Pancreas (tissue), 10 donors: ENCODE measurements at regions not wholly inside any gene's neighbourhood (a gene's known extent, or its start where the extent isn't known, plus 50 kb on each side); places are given as distances from the start of the nearest gene placed in this dataset.

Source experiments
- ATAC-seq, 4 donors: fragments of 200-7000 bp; cut with Tn5 transposase; one replicate each; pipeline versions ENCODE4 v1.8.0 to v1.9.1; 2020; ENCODE audit warnings: mild to moderate bottlenecking in 4 of 4, moderate library complexity in 4 of 4
- DNase-seq, 6 donors: peaks; one replicate each; pipeline ENCODE4 v3.0.0-alpha.2; 2020
- FAIRE-seq: peaks from 2 replicates; lab custom pipeline; 2012; peaks lifted over from hg19 to GRCh38; lab: Jason Lieb, UNC
- H3K27ac ChIP-seq, 4 donors: fragments of 200-600 bp; sonication (generic); 1 replicate in 3 of 4; 2 replicates in 1 of 4; pipeline versions ENCODE4 v1.5.0 to v1.8.0; 2020
- H3K27me3 ChIP-seq, 4 donors: fragments of 200-600 bp; one replicate each; pipeline ENCODE4 v1.8.0; 2021
- H3K36me3 ChIP-seq, 3 donors: fragments of 200-600 bp; sonication (generic) in 1 of 3; one replicate each; pipeline versions ENCODE4 v1.5.0 to v1.8.0; 2020 to 2021
- H3K4me1 ChIP-seq, 3 donors: fragments of 200-600 bp; one replicate each; pipeline ENCODE4 v1.8.0; 2021
- H3K4me3 ChIP-seq, 4 donors: fragments of 200-600 bp; sonication (generic) in 2 of 4; one replicate each; pipeline versions ENCODE4 v1.5.0 to v1.8.0; 2020 to 2021
- H3K9me3 ChIP-seq, 4 donors: fragments of 200-600 bp; one replicate each; pipeline ENCODE4 v1.8.0; 2021
- WGBS, 2 donors: extraction: QIAGEN DNeasy Blood & Tissue Kit; methylation state at CpG; one replicate each; pipeline ENCODE4 v1.1.7; 2013; 5-methylcytosine and 5-hydroxymethylcytosine counted together
- intact Hi-C, 3 donors: fragments of 100-400 bp; cut with DNase I; formaldehyde crosslinking; loops; one replicate each; pipeline versions ENCODE4 v1.11.1 to v1.14.2; 2022
- TF ChIP-seq, protein P1 (sequence below), 4 donors: fragments of 200-600 bp; sonication (generic) in 3 of 4; IDR thresholded peaks; one replicate each; pipeline versions ENCODE4 v1.5.0 to v1.8.0; 2021; ENCODE audit warnings: antibody characterized with exemption in 4 of 4
- donor health status: healthy with polysubstance abuse.
- donor health status: DM: no; HTN: no; CAD: no; lungs with moderate emphysema.
- donor health status: DM: no; HTN: no; CAD: no.
- donor health status: control.
- donor health status: control.
- donor health status: Bipolar disorder and iron deficiency.
- donor health status: DM: yes; HTN: yes; CAD: no.
- donor health status: DM: no; HTN: no; CAD: no.
- donor health status: DM: no; HTN: no; CAD: no.
- donor health status: DM: yes; HTN: yes; CAD: no.

DNA sequence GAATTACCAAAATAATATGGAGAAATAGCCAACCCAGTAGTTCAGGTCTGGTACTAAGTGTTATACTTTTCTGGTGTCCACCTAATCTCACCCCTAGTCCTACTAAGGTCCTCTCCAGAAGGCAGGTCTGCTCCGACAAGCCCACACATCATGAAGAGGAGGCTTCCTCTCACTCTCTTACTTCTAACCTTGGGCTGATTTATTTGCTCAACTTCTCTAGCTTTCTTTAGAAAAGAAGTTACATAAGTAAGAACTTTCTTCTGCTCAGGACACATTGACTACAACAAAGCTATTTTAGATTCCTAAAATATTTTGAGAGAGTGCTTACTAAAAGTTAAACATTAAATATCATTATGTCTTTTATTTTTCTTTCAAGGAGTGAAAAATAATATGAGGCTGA is 329.7 kb upstream of the NREP start:
- Histone ChIP-seq H3K27me3 (no peaks in the 10 kb centered on the region), H3K4me1 (no peaks in the 10 kb centered on the region), H3K36me3 (no peaks in the 10 kb centered on the region), H3K4me3 (no peak overlapping the region), H3K27ac (no peak overlapping the region), H3K9me3 (no peaks in the 10 kb centered on the region)
- WGBS, 2 donors, result 84 to 90% methylated on average over 1 of the region's 1 CpG
- intact Hi-C loops, result no loop called here
- TF ChIP-seq, protein P1, sequence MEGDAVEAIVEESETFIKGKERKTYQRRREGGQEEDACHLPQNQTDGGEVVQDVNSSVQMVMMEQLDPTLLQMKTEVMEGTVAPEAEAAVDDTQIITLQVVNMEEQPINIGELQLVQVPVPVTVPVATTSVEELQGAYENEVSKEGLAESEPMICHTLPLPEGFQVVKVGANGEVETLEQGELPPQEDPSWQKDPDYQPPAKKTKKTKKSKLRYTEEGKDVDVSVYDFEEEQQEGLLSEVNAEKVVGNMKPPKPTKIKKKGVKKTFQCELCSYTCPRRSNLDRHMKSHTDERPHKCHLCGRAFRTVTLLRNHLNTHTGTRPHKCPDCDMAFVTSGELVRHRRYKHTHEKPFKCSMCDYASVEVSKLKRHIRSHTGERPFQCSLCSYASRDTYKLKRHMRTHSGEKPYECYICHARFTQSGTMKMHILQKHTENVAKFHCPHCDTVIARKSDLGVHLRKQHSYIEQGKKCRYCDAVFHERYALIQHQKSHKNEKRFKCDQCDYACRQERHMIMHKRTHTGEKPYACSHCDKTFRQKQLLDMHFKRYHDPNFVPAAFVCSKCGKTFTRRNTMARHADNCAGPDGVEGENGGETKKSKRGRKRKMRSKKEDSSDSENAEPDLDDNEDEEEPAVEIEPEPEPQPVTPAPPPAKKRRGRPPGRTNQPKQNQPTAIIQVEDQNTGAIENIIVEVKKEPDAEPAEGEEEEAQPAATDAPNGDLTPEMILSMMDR (IDR thresholded peaks at IDR 0.05), result no peak
- ATAC-seq, result no peak
- DNase-seq, result no peak
- FAIRE-seq, result no peak

DNA sequence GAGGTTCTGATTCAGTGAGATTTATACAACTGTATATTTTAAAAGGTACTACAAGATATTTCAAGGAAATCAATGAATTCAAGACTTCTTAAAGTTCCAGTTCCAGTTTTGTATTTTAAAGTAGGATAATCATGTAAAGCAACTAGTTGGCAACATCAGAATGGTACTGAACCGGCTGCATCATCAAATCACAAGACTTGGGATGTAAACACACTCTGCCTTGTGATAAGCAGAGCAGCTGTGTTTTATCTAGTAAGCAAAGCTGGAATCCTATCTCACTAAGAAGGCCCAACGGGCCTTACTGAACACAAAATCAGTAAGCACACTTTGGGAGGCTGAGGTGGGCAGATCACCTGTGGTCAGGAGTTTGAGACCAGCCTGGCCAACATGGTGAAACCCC is 327.2 kb upstream of the NREP start:
- TF ChIP-seq, protein P1 (IDR thresholded peaks at IDR 0.05), result no peak
- Histone ChIP-seq H3K9me3 (no peaks in the 10 kb centered on the region), H3K27me3 (no peaks in the 10 kb centered on the region), H3K4me1 (no peaks in the 10 kb centered on the region), H3K4me3 (no peak overlapping the region), H3K36me3 (no peaks in the 10 kb centered on the region), H3K27ac (no peak overlapping the region)
- intact Hi-C loops, result no loop called here
- ATAC-seq, result no peak
- 19 to 25% methylated on average over 2 of the region's 2 CpGs for WGBS, 2 donors
- DNase-seq, result no peak
- no peak for FAIRE-seq

DNA sequence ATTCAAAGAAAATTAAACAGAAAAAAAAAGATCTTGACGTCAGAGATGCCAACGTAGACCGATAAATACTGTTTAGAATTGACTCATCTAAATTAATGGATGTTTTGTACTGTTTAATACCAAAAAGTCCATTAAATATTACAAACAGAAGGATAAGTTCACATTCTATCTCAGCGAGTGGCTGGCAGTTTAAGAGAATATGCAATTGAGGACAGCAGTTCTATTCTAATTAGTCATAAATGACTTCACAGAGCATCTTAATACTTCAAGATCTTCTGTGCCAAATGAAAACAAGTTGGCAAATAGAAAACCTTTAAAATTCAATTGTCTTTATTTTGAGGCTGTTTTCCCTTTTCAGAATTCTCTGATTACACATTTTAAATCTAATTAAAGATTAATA is 326.6 kb upstream of the NREP start:
- Histone ChIP-seq H3K4me3 (no peak overlapping the region), H3K4me1 (no peaks in the 10 kb centered on the region), H3K9me3 (no peaks in the 10 kb centered on the region), H3K27ac (no peak overlapping the region), H3K36me3 (no peaks in the 10 kb centered on the region), H3K27me3 (no peaks in the 10 kb centered on the region)
- ATAC-seq (no peak), DNase-seq (no peak), FAIRE-seq (no peak)
- TF ChIP-seq, protein P1 (IDR thresholded peaks at IDR 0.05), result no peak
- WGBS, 2 donors, result 69 to 84% methylated on average over 4 of the region's 4 CpGs
- intact Hi-C loops, result no loop called here

DNA sequence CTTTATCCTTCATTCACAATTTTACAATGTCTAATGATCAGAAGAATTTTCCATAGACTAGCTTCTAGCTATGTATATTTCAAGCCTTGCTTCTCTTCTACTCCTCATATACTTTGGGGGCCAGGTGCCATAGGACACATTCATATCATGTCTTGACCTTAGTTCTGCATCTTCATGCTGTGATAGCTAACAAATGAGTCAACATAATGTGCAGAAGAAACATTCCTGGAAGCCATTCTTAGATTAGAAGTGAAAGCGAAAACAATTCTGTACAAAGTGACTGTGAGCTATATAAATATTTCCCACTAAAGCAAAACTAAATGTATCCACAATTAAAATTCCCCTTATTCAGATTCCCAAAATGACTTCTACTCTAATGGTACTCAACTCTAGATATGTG is 320.2 kb upstream of the NREP start:
- Histone ChIP-seq H3K27ac (no peak overlapping the region), H3K4me3 (no peak overlapping the region), H3K27me3 (no peaks in the 10 kb centered on the region), H3K4me1 (no peaks in the 10 kb centered on the region), H3K36me3 (no peaks in the 10 kb centered on the region), H3K9me3 (no peaks in the 10 kb centered on the region)
- TF ChIP-seq, protein P1 (IDR thresholded peaks at IDR 0.05), result no peak
- ATAC-seq (no peak), FAIRE-seq (no peak), DNase-seq (no peak)
- intact Hi-C loops, result no loop called here
- 95 to 99% methylated on average over 1 of the region's 1 CpG for WGBS, 2 donors

DNA sequence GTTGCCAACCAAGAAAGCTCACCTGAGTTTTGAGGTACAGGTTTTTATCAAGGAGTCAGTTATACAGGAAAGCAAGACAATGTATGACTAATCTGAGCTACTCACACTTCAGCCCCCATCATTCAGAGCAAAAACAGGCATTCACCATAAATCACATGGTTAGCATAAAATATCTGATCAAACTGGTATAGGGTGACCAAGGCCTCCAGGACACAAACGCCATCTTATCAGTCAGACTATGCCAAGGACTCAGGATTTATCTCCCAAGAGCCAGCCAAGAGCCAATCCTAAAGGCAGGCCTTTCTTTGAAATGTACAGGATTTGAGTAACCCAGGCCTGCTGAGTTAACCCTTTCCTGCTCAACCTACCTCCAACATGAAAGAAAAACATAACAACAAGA is 313.0 kb upstream of the NREP start:
- DNase-seq (no peak), ATAC-seq (no peak), FAIRE-seq (no peak)
- no peaks in the 10 kb centered on the region for H3K9me3 ChIP-seq
- H3K4me3 ChIP-seq, result no peak overlapping the region
- H3K27ac ChIP-seq, result no peak overlapping the region
- intact Hi-C loops, result no loop called here
- WGBS, 2 donors, result 36% methylated on average over 1 of the region's 1 CpG
- H3K36me3 ChIP-seq, result no peaks in the 10 kb centered on the region
- TF ChIP-seq, protein P1 (IDR thresholded peaks at IDR 0.05), result no peak
- H3K4me1 ChIP-seq, result no peaks in the 10 kb centered on the region
- H3K27me3 ChIP-seq, result no peaks in the 10 kb centered on the region
